H1 (cell line): ENCODE measurements at regions not wholly inside any gene's neighbourhood (a gene's known extent, or its start where the extent isn't known, plus 50 kb on each side); places are given as distances from the start of the nearest gene placed in this dataset.

ENCODE experiments used
- EP300 ChIP-seq, 2 experiments: IDR thresholded peaks; 1 replicate in 1 of 2; 2 replicates in 1 of 2; pipeline ENCODE4 v1.6.1; 2011 to 2012; ENCODE audit warnings: low read depth in 2 of 2, low read length in 2 of 2, mild to moderate bottlenecking in 2 of 2, borderline replicate concordance in 1 of 2, inconsistent platforms in 1 of 2, moderate library complexity in 1 of 2
- GABPA ChIP-seq: IDR thresholded peaks from 2 replicates; pipeline ENCODE4 v1.6.1; 2011; ENCODE audit warnings: mild to moderate bottlenecking, low read length, moderate library complexity, borderline replicate concordance; ENCODE audit not compliant: insufficient read depth
- POLR2AphosphoS5 ChIP-seq: IDR thresholded peaks from 2 replicates; pipeline ENCODE4 v1.6.1; 2011; ENCODE audit warnings: low read depth, low read length

GRCh38 chr2:38187541-38188011 lies 111.6 kb upstream of the CYP1B1 start:
- TF ChIP-seq POLR2AphosphoS5 = no peak
- no peak for TF ChIP-seq EP300 (IDR thresholded peaks at IDR 0.05; ENCODE audit: borderline replicate concordance in 1 of 2, low read depth in 2 of 2, low read length in 2 of 2)
- TF ChIP-seq GABPA = no peak
